ENCODE measurements at regions not wholly inside any gene's neighbourhood (a gene's known extent, or its start where the extent isn't known, plus 50 kb on each side); places are given as distances from the start of the nearest gene placed in this dataset.
"Not testable (repeated sequence)": the region's sequence is repeated elsewhere in the genome, so short reads cannot be mapped to it uniquely, and the experiment has no call there.

GRCh38 chr1:149369081-149369480 is 105.8 kb upstream of the NBPF19 start:
- not testable (repeated sequence) for H3K4me3 Mint-ChIP-seq; H3K9me3 Mint-ChIP-seq; ATAC-seq (ENCODE audit: low read depth in 2 of 2)

GRCh38 chr1:149371955-149372354 is 102.9 kb upstream of the NBPF19 start:
- not testable (repeated sequence) for H3K27ac Mint-ChIP-seq; ATAC-seq (ENCODE audit: low read depth in 2 of 2); H3K9me3 Mint-ChIP-seq; H3K36me3 Mint-ChIP-seq; H3K27me3 Mint-ChIP-seq; H3K4me3 Mint-ChIP-seq; H3K4me1 Mint-ChIP-seq; DNase-seq

More at GRCh38 chr1:149369081-149369480, 105.8 kb upstream of the NBPF19 start:
- H3K27ac Mint-ChIP-seq, H3K36me3 Mint-ChIP-seq, H3K4me1 Mint-ChIP-seq, H3K27me3 Mint-ChIP-seq, DNase-seq: not testable (repeated sequence)

GRCh38 chr1:149378462-149378861 is 96.4 kb upstream of the NBPF19 start:
- DNase-seq; H3K27me3 Mint-ChIP-seq; H3K9me3 Mint-ChIP-seq; H3K36me3 Mint-ChIP-seq; H3K27ac Mint-ChIP-seq; ATAC-seq (ENCODE audit: low read depth in 2 of 2); H3K4me3 Mint-ChIP-seq: not testable (repeated sequence)
- H3K4me1 Mint-ChIP-seq: peaks cover 7 to 11% (median 7%) of the 10 kb centered on the region in 3 donors

- not testable (repeated sequence) for H3K36me3 Mint-ChIP-seq, H3K9me3 Mint-ChIP-seq, H3K4me1 Mint-ChIP-seq, H3K27me3 Mint-ChIP-seq
- ATAC-seq (ENCODE audit: low read depth in 2 of 2) (peak; percentile 74 to 78), DNase-seq (peak; percentile 66)
- Mint-ChIP-seq H3K4me3 (peak overlapping the region; percentile 62 to 92 (median 86)), H3K27ac (peak overlapping the region in 3 of 6 donors; percentile 16 to 80 (median 67))
Measured at GRCh38 chr1:149390173-149390926, 84.5 kb upstream of the NBPF19 start.

GRCh38 chr1:149390931-149391330 is 83.9 kb upstream of the NBPF19 start:
- not testable (repeated sequence) for H3K36me3 Mint-ChIP-seq, H3K4me1 Mint-ChIP-seq, H3K9me3 Mint-ChIP-seq, H3K27ac Mint-ChIP-seq, DNase-seq, H3K27me3 Mint-ChIP-seq
- peak overlapping the region in 2 of 8 donors; percentile 62 to 78 for H3K4me3 Mint-ChIP-seq
- peak; percentile 67 to 71 for ATAC-seq (ENCODE audit: low read depth in 2 of 2)

- not testable (repeated sequence) for H3K4me1 Mint-ChIP-seq; ATAC-seq (ENCODE audit: low read depth in 2 of 2); DNase-seq; H3K9me3 Mint-ChIP-seq; H3K27me3 Mint-ChIP-seq; H3K36me3 Mint-ChIP-seq; H3K27ac Mint-ChIP-seq; H3K4me3 Mint-ChIP-seq
Measured at GRCh38 chr1:149395802-149396201, 79.0 kb upstream of the NBPF19 start.

GRCh38 chr1:149398527-149398926 is 76.3 kb upstream of the NBPF19 start:
- not testable (repeated sequence) for H3K9me3 Mint-ChIP-seq; H3K36me3 Mint-ChIP-seq; DNase-seq; H3K4me1 Mint-ChIP-seq; H3K27me3 Mint-ChIP-seq; ATAC-seq (ENCODE audit: low read depth in 2 of 2)
- Mint-ChIP-seq H3K4me3 (peak overlapping the region in 2 of 8 donors; percentile 26), H3K27ac (peak overlapping the region in 2 of 6 donors; percentile 28 to 47)

GRCh38 chr1:149408404-149408803 is 66.4 kb upstream of the NBPF19 start:
- not testable (repeated sequence) for H3K27me3 Mint-ChIP-seq; H3K9me3 Mint-ChIP-seq; DNase-seq; ATAC-seq (ENCODE audit: low read depth in 2 of 2); H3K27ac Mint-ChIP-seq; H3K4me3 Mint-ChIP-seq; H3K4me1 Mint-ChIP-seq; H3K36me3 Mint-ChIP-seq

GRCh38 chr1:149415373-149415772 is 59.5 kb upstream of the NBPF19 start:
- ATAC-seq (ENCODE audit: low read depth in 2 of 2); H3K36me3 Mint-ChIP-seq; H3K27me3 Mint-ChIP-seq; H3K4me1 Mint-ChIP-seq; H3K4me3 Mint-ChIP-seq; DNase-seq; H3K27ac Mint-ChIP-seq; H3K9me3 Mint-ChIP-seq: not testable (repeated sequence)

- not testable (repeated sequence) for H3K4me1 Mint-ChIP-seq; H3K9me3 Mint-ChIP-seq; H3K36me3 Mint-ChIP-seq; DNase-seq; H3K27me3 Mint-ChIP-seq; H3K4me3 Mint-ChIP-seq; ATAC-seq (ENCODE audit: low read depth in 2 of 2)
- H3K27ac Mint-ChIP-seq: peak overlapping the region in 1 of 6 donors; percentile 66
Measured at GRCh38 chr1:149418782-149419181, 56.1 kb upstream of the NBPF19 start.

GRCh38 chr1:149423122-149423521 is 51.7 kb upstream of the NBPF19 start:
- DNase-seq; H3K36me3 Mint-ChIP-seq; ATAC-seq (ENCODE audit: low read depth in 2 of 2); H3K4me1 Mint-ChIP-seq; H3K27me3 Mint-ChIP-seq; H3K4me3 Mint-ChIP-seq; H3K9me3 Mint-ChIP-seq; H3K27ac Mint-ChIP-seq: not testable (repeated sequence)

Measured in naive B cell (primary cell).